ENCODE measurements at regions not wholly inside any gene's neighbourhood (a gene's known extent, or its start where the extent isn't known, plus 50 kb on each side); places are given as distances from the start of the nearest gene placed in this dataset.

DNA sequence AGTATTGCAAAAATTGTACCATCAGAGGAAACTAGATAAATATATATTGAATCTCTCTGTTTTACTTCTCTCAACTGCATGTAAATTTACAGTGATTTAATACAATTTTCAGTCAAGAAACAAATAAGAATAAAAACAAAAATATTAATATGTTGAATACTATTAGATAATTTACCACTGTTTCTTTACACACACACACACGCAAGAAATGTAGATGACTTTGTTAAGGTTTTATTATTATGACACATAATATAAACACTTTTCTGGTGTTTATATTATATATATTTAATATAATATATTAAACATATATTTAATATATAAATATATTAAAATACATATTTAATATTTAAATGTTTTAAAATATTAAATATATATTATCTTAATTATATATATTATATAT is 814.3 kb upstream of the CDH10 start:
- H3K4me3 ChIP-seq = no peak overlapping the region
- H3K27ac ChIP-seq = no peak overlapping the region
- intact Hi-C loops (cut with DNase I) = no loop called here
- DNase-seq (no peak), ATAC-seq (no peak)
- no peaks in the 10 kb centered on the region for H3K36me3 ChIP-seq
- no peaks in the 10 kb centered on the region for H3K9me3 ChIP-seq
- no peaks in the 10 kb centered on the region for H3K4me1 ChIP-seq
- H3K27me3 ChIP-seq = no peaks in the 10 kb centered on the region
- TF ChIP-seq, protein P1, sequence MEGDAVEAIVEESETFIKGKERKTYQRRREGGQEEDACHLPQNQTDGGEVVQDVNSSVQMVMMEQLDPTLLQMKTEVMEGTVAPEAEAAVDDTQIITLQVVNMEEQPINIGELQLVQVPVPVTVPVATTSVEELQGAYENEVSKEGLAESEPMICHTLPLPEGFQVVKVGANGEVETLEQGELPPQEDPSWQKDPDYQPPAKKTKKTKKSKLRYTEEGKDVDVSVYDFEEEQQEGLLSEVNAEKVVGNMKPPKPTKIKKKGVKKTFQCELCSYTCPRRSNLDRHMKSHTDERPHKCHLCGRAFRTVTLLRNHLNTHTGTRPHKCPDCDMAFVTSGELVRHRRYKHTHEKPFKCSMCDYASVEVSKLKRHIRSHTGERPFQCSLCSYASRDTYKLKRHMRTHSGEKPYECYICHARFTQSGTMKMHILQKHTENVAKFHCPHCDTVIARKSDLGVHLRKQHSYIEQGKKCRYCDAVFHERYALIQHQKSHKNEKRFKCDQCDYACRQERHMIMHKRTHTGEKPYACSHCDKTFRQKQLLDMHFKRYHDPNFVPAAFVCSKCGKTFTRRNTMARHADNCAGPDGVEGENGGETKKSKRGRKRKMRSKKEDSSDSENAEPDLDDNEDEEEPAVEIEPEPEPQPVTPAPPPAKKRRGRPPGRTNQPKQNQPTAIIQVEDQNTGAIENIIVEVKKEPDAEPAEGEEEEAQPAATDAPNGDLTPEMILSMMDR (IDR thresholded peaks at IDR 0.05) = no peak

DNA sequence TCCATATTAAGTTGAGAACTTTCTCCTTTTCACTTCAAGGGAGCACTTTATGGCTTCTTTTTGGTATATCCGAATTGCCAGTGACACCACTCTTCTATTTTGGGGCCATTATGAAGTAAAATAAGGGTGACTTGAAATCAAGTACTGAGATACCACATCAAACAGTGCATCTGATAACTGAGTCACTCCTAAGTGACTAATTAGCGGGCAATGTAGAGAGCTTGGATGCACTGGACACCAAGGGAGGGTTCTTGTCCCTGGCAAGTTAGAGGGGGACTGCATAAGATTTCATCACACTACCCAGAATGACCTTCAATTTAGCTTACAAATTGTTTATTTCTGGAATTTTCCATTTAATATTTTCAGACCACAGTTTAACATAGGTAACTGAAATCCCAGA is 813.9 kb upstream of the CDH10 start:
- DNase-seq = no peak

DNA sequence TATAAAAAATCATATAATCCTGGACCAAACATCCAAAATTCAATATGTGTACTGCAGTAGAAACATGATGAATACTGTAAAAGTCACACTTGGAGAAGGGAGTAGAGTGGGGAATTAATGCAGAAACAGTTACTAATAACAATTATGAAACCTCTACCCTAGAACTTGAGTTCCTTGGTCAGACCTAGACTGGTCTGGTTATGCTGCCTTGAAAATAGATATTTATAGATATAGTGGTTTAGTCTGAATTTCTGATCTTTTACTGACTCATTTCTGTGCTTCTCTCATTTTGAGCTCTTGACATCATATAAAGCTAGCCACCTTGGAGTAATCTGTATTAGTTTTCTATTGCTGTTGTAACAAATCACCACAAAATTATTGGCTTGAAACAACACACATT is 808.7 kb upstream of the CDH10 start:
- Histone ChIP-seq H3K4me3 (no peak overlapping the region), H3K36me3 (no peaks in the 10 kb centered on the region), H3K4me1 (no peaks in the 10 kb centered on the region), H3K27me3 (no peaks in the 10 kb centered on the region), H3K9me3 (no peaks in the 10 kb centered on the region), H3K27ac (no peak overlapping the region)
- TF ChIP-seq, protein P1 (IDR thresholded peaks at IDR 0.05) = no peak
- DNase-seq (no peak), ATAC-seq (no peak)
- intact Hi-C loops (cut with DNase I) = no loop called here

More for the DNA sequence above, 813.9 kb upstream of the CDH10 start:
- no peaks in the 10 kb centered on the region for H3K4me1 ChIP-seq
- H3K27me3 ChIP-seq = no peaks in the 10 kb centered on the region
- no peak overlapping the region for H3K27ac ChIP-seq
- no peaks in the 10 kb centered on the region for H3K9me3 ChIP-seq
- intact Hi-C loops (cut with DNase I) = no loop called here
- TF ChIP-seq, protein P1 (IDR thresholded peaks at IDR 0.05) = no peak
- no peak for ATAC-seq
- H3K36me3 ChIP-seq = no peaks in the 10 kb centered on the region
- no peak overlapping the region for H3K4me3 ChIP-seq

DNA sequence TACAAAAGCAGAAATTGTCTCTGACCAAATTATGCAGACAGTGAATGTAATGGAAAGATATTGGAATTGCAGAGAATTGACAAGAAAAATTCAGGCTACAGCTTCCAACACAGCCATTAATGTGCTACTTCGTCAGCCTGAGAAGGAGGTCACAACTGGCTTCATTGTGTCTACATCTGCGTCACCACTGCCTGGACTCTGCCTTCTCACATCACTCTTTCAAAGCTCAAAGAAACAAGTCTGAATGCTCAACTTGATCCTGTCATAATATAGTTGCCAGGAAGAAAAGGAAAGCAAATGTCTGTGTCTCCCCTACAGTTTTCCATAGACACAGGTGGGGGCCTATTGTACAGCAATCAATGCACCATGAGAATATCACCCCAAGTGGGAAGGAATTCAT is 806.5 kb upstream of the CDH10 start:
- H3K27ac ChIP-seq = no peak overlapping the region
- DNase-seq (no peak), ATAC-seq (no peak)
- no peaks in the 10 kb centered on the region for H3K9me3 ChIP-seq
- H3K27me3 ChIP-seq = no peaks in the 10 kb centered on the region
- TF ChIP-seq, protein P1 (IDR thresholded peaks at IDR 0.05) = no peak
- H3K4me3 ChIP-seq = no peak overlapping the region
- H3K36me3 ChIP-seq = no peaks in the 10 kb centered on the region
- no peaks in the 10 kb centered on the region for H3K4me1 ChIP-seq
- intact Hi-C loops (cut with DNase I) = no loop called here

DNA sequence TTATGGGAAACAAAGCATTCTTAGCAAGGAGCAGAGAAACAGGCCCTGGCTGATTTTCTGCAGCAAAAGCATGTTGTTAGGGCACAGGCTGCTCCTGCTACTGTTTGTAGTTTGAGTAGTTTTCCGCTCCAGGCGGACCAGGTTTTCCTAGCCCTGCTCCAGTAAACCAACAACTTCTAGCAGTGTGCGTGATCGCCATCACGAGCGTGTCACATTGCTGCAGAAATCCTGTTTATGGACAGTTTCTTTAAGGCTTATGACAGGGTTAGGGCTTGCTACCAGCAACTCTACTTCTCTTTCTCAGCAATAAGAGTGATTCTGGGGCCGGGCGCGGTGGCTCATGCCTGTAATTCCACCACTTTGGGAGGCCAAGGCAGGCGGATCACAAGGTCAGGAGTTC is 803.9 kb upstream of the CDH10 start:
- intact Hi-C loops (cut with DNase I) = no loop called here
- TF ChIP-seq, protein P1 (IDR thresholded peaks at IDR 0.05) = no peak
- H3K4me1 ChIP-seq = no peaks in the 10 kb centered on the region
- H3K9me3 ChIP-seq = no peaks in the 10 kb centered on the region
- ATAC-seq (peak; percentile 19), DNase-seq (no peak)
- no peaks in the 10 kb centered on the region for H3K27me3 ChIP-seq
- H3K4me3 ChIP-seq = no peak overlapping the region
- no peak overlapping the region for H3K27ac ChIP-seq
- H3K36me3 ChIP-seq = no peaks in the 10 kb centered on the region

Data from left lung (tissue), 4 donors.